Right cardiac atrium (tissue), 5 donors: ENCODE measurements at regions not wholly inside any gene's neighbourhood (a gene's known extent, or its start where the extent isn't known, plus 50 kb on each side); places are given as distances from the start of the nearest gene placed in this dataset.

ENCODE experiments used
- ATAC-seq, 2 donors: fragments of 200-7000 bp; cut with Tn5 transposase; one replicate each; pipeline versions ENCODE4 v1.8.0 to v1.9.1; 2020; ENCODE audit warnings: moderate library complexity in 2 of 2, mild to moderate bottlenecking in 1 of 2
- DNase-seq, 3 donors: peaks; one replicate each; pipeline ENCODE4 v3.0.0-alpha.2; 2020
- H3K27ac ChIP-seq: one replicate; pipeline ENCODE4 v1.5.1; 2013; ENCODE audit warnings: mild to moderate bottlenecking, low read length, control low read depth, moderate library complexity
- H3K27me3 ChIP-seq: one replicate; pipeline ENCODE4 v1.6.1; 2013; ENCODE audit not compliant: control insufficient read depth, insufficient read depth
- H3K4me1 ChIP-seq: one replicate; pipeline ENCODE4 v1.6.1; 2013; ENCODE audit warnings: low read length; ENCODE audit not compliant: control insufficient read depth, insufficient read depth
- H3K4me3 ChIP-seq: one replicate; pipeline ENCODE4 v1.5.1; 2013; ENCODE audit warnings: low read length, control low read depth
- H3K9me3 ChIP-seq: one replicate; pipeline ENCODE4 v1.6.1; 2013; ENCODE audit warnings: low read length; ENCODE audit not compliant: control insufficient read depth
- WGBS: extraction: QIAGEN DNeasy Blood & Tissue Kit; methylation state at CpG from one replicate; pipeline ENCODE4 v1.1.7; 2013; 5-methylcytosine and 5-hydroxymethylcytosine counted together
- intact Hi-C, 4 donors: fragments of 100-400 bp; cut with DNase I; formaldehyde crosslinking; loops; one replicate each; pipeline versions ENCODE4 v1.11.0 to v1.14.0; 2022 to 2023
- donor health status: healthy with polysubstance abuse.
- donor health status: DM: no; HTN: yes; CAD: no.
- donor health status: DM: no; HTN: no; CAD: no.
- donor health status: DM: no; HTN: yes; CAD: no; lungs with severe emphysema.
- donor health status: DM: yes; HTN: yes; CAD: no.

- Histone ChIP-seq H3K4me1 (peaks cover 16% of the 10 kb centered on the region), H3K27me3 (no peaks in the 10 kb centered on the region), H3K4me3 (no peak overlapping the region), H3K9me3 (no peaks in the 10 kb centered on the region), H3K27ac (no peak overlapping the region)
- 57% methylated on average over 5 of the region's 5 CpGs for WGBS
- no peak for DNase-seq
- intact Hi-C loops, result no loop called here
- ATAC-seq, result no peak
These were observed 50.3 kb downstream of the UTRN start for GRCh38 chr6:144335311-144335861.

GRCh38 chr6:144335914-144336313, 50.8 kb downstream of the UTRN start:
- intact Hi-C loops, result no loop called here
- DNase-seq (no peak), ATAC-seq (no peak)
- H3K4me1 ChIP-seq, result peaks cover 16% of the 10 kb centered on the region
- H3K4me3 ChIP-seq, result no peak overlapping the region
- H3K27me3 ChIP-seq, result no peaks in the 10 kb centered on the region
- no peaks in the 10 kb centered on the region for H3K9me3 ChIP-seq
- H3K27ac ChIP-seq, result no peak overlapping the region
- WGBS, result 96% methylated on average over 5 of the region's 5 CpGs

- no peaks in the 10 kb centered on the region for H3K27me3 ChIP-seq
- H3K4me3 ChIP-seq, result no peak overlapping the region
- DNase-seq (no peak), ATAC-seq (no peak)
- no peaks in the 10 kb centered on the region for H3K9me3 ChIP-seq
- intact Hi-C loops, result no loop called here
- WGBS, result 91% methylated on average over 2 of the region's 2 CpGs
- H3K27ac ChIP-seq, result no peak overlapping the region
- peaks cover 15% of the 10 kb centered on the region for H3K4me1 ChIP-seq
These were observed 51.8 kb downstream of the UTRN start for GRCh38 chr6:144336900-144337299.

- no peaks in the 10 kb centered on the region for H3K9me3 ChIP-seq
- no peak for DNase-seq
- H3K4me1 ChIP-seq, result peaks cover 17% of the 10 kb centered on the region
- H3K27ac ChIP-seq, result no peak overlapping the region
- 94% methylated on average over 6 of the region's 6 CpGs for WGBS
- intact Hi-C loops, result no loop called here
- no peaks in the 10 kb centered on the region for H3K27me3 ChIP-seq
- H3K4me3 ChIP-seq, result no peak overlapping the region
- ATAC-seq, result no peak
These were observed 53.3 kb downstream of the UTRN start for GRCh38 chr6:144338474-144338873.

GRCh38 chr6:144338951-144339700, 54.0 kb downstream of the UTRN start:
- ATAC-seq, result no peak
- H3K27me3 ChIP-seq, result no peaks in the 10 kb centered on the region
- intact Hi-C loops, result no loop called here

GRCh38 chr6:144339859-144340452, 54.8 kb downstream of the UTRN start:
- ATAC-seq (no peak), DNase-seq (no peak)
- Histone ChIP-seq H3K9me3 (no peaks in the 10 kb centered on the region), H3K4me1 (peaks cover 15% of the 10 kb centered on the region), H3K4me3 (no peak overlapping the region), H3K27ac (no peak overlapping the region), H3K27me3 (no peaks in the 10 kb centered on the region)
- intact Hi-C loops, result no loop called here
- WGBS, result 95% methylated on average over 12 of the region's 12 CpGs

More at GRCh38 chr6:144338951-144339700, 54.0 kb downstream of the UTRN start:
- peaks cover 17% of the 10 kb centered on the region for H3K4me1 ChIP-seq
- DNase-seq, result no peak
- no peak overlapping the region for H3K27ac ChIP-seq
- no peaks in the 10 kb centered on the region for H3K9me3 ChIP-seq
- no peak overlapping the region for H3K4me3 ChIP-seq

- H3K27ac ChIP-seq, result no peak overlapping the region
- H3K4me3 ChIP-seq, result no peak overlapping the region
- intact Hi-C loops, result no loop called here
- no peaks in the 10 kb centered on the region for H3K27me3 ChIP-seq
- no peak for DNase-seq
- ATAC-seq, result no peak
- 63% methylated on average over 5 of the region's 5 CpGs for WGBS
- H3K4me1 ChIP-seq, result peaks cover 12% of the 10 kb centered on the region
- no peaks in the 10 kb centered on the region for H3K9me3 ChIP-seq
These were observed 55.6 kb downstream of the UTRN start for GRCh38 chr6:144340541-144341371.

GRCh38 chr6:144341831-144342527, 56.8 kb downstream of the UTRN start:
- intact Hi-C loops, result no loop called here
- no peak for DNase-seq
- WGBS, result 85% methylated on average over 5 of the region's 5 CpGs
- H3K4me1 ChIP-seq, result peaks cover 9% of the 10 kb centered on the region
- H3K27me3 ChIP-seq, result no peaks in the 10 kb centered on the region
- ATAC-seq, result no peak
- no peak overlapping the region for H3K4me3 ChIP-seq
- no peaks in the 10 kb centered on the region for H3K9me3 ChIP-seq
- H3K27ac ChIP-seq, result no peak overlapping the region

- ATAC-seq (peak; percentile 82 to 83), DNase-seq (no peak)
- H3K27ac ChIP-seq, result peak overlapping the region; percentile 94
- peaks cover 12% of the 10 kb centered on the region for H3K4me1 ChIP-seq
- no peaks in the 10 kb centered on the region for H3K27me3 ChIP-seq
- H3K4me3 ChIP-seq, result peak overlapping the region; percentile 49
- intact Hi-C loops, result no loop called here
- H3K9me3 ChIP-seq, result no peaks in the 10 kb centered on the region
- WGBS, result 52% methylated on average over 10 of the region's 10 CpGs
These were observed 58.7 kb downstream of the UTRN start for GRCh38 chr6:144343701-144344428.

- 59% methylated on average over 5 of the region's 5 CpGs for WGBS
- H3K4me3 ChIP-seq, result peak overlapping the region; percentile 49
- no peak for DNase-seq
- H3K9me3 ChIP-seq, result no peaks in the 10 kb centered on the region
- intact Hi-C loops, result no loop called here
- H3K27me3 ChIP-seq, result no peaks in the 10 kb centered on the region
- peaks cover 14% of the 10 kb centered on the region for H3K4me1 ChIP-seq
- no peak for ATAC-seq
- no peak overlapping the region for H3K27ac ChIP-seq
These were observed 59.5 kb downstream of the UTRN start for GRCh38 chr6:144344646-144345045.
